ENCODE measurements at regions not wholly inside any gene's neighbourhood (a gene's known extent, or its start where the extent isn't known, plus 50 kb on each side); places are given as distances from the start of the nearest gene placed in this dataset.
"Not testable (repeated sequence)": the region's sequence is repeated elsewhere in the genome, so short reads cannot be mapped to it uniquely, and the experiment has no call there.

GRCh38 chr3:90080988-90081387 is 973.6 kb downstream of the EPHA3 start:
- DNase-seq = no peak

- DNase-seq = not testable (repeated sequence)
These were observed 978.9 kb downstream of the EPHA3 start for GRCh38 chr3:90086297-90086696.

GRCh38 chr3:90087703-90088102 is 980.3 kb downstream of the EPHA3 start:
- no peak for DNase-seq

- peak; percentile 74 for DNase-seq
These were observed 984.1 kb downstream of the EPHA3 start for GRCh38 chr3:90091549-90091948.

GRCh38 chr3:90092994-90093393 is 985.6 kb downstream of the EPHA3 start:
- peak; percentile 27 for DNase-seq

- no peak for DNase-seq
These were observed 988.4 kb downstream of the EPHA3 start for GRCh38 chr3:90095811-90096210.

- DNase-seq = no peak
These were observed 992.1 kb downstream of the EPHA3 start for GRCh38 chr3:90099493-90099892.

- DNase-seq = no peak
These were observed 994.7 kb downstream of the EPHA3 start for GRCh38 chr3:90102146-90102545.

- DNase-seq = no peak
These were observed 1013.9 kb downstream of the EPHA3 start for GRCh38 chr3:90121326-90121725.

GRCh38 chr3:90128391-90128790 is 1021.0 kb downstream of the EPHA3 start:
- no peak for DNase-seq

GRCh38 chr3:90129730-90130129 is 1022.3 kb downstream of the EPHA3 start:
- no peak for DNase-seq

- DNase-seq = no peak
These were observed 1024.8 kb downstream of the EPHA3 start for GRCh38 chr3:90132197-90132596.

GRCh38 chr3:90134090-90134489 is 1026.7 kb downstream of the EPHA3 start:
- DNase-seq = no peak

GRCh38 chr3:90136456-90137191 is 1029.2 kb downstream of the EPHA3 start:
- no peak for DNase-seq

GRCh38 chr3:90145094-90145860 is 1037.9 kb downstream of the EPHA3 start:
- no peak for DNase-seq

- DNase-seq = no peak
These were observed 1072.7 kb downstream of the EPHA3 start for GRCh38 chr3:90180096-90180495.

- no peak for DNase-seq
These were observed 1073.1 kb downstream of the EPHA3 start for GRCh38 chr3:90180543-90180942.

- DNase-seq = peak; percentile 62
These were observed 1075.0 kb downstream of the EPHA3 start for GRCh38 chr3:90182291-90182976.

GRCh38 chr3:90184861-90185260 is 1077.4 kb downstream of the EPHA3 start:
- DNase-seq = peak; percentile 48

GRCh38 chr3:90197383-90197782 is 1090.0 kb downstream of the EPHA3 start:
- DNase-seq = not testable (repeated sequence)

- not testable (repeated sequence) for DNase-seq
These were observed 1095.5 kb downstream of the EPHA3 start for GRCh38 chr3:90202931-90203330.

- not testable (repeated sequence) for DNase-seq
These were observed 1099.1 kb downstream of the EPHA3 start for GRCh38 chr3:90206482-90206881.

- DNase-seq = not testable (repeated sequence)
These were observed 1100.1 kb downstream of the EPHA3 start for GRCh38 chr3:90207353-90208097.

All from fibroblast of skin of scalp (primary cell).